LNCAP (cell line): ENCODE measurements at regions not wholly inside any gene's neighbourhood (a gene's known extent, or its start where the extent isn't known, plus 50 kb on each side); places are given as distances from the start of the nearest gene placed in this dataset.

ENCODE experiments used
- TF ChIP-seq, protein P1 (sequence below): fragments of 450-650 bp; IDR thresholded peaks from 2 replicates; pipeline ENCODE4 v1.5.1; 2017; ENCODE audit warnings: mild to moderate bottlenecking

DNA sequence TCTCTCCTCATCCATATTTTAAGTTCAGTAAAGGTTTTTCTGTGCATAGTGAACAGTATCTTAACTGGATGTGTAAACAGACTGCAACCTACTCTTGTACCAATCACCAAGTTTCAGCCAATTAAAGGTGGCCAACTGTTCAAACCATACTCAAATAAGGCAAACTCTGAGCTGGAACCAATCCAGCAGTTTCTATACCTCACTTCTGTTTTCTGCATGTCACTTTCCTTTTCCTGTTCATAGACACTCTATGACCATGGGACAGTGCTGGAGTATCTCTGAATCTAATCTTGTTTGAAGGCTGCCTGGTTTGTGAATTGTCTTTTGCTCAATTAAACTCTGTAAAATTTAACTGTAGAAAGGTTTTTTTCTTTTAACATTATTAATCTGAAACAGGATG lies 470.3 kb upstream of the SLITRK6 start:
- TF ChIP-seq, protein P1, sequence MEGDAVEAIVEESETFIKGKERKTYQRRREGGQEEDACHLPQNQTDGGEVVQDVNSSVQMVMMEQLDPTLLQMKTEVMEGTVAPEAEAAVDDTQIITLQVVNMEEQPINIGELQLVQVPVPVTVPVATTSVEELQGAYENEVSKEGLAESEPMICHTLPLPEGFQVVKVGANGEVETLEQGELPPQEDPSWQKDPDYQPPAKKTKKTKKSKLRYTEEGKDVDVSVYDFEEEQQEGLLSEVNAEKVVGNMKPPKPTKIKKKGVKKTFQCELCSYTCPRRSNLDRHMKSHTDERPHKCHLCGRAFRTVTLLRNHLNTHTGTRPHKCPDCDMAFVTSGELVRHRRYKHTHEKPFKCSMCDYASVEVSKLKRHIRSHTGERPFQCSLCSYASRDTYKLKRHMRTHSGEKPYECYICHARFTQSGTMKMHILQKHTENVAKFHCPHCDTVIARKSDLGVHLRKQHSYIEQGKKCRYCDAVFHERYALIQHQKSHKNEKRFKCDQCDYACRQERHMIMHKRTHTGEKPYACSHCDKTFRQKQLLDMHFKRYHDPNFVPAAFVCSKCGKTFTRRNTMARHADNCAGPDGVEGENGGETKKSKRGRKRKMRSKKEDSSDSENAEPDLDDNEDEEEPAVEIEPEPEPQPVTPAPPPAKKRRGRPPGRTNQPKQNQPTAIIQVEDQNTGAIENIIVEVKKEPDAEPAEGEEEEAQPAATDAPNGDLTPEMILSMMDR, result no peak

GRCh38 chr13:86282442-86282841 lies 483.2 kb upstream of the SLITRK6 start:
- TF ChIP-seq, protein P1, result no peak

DNA sequence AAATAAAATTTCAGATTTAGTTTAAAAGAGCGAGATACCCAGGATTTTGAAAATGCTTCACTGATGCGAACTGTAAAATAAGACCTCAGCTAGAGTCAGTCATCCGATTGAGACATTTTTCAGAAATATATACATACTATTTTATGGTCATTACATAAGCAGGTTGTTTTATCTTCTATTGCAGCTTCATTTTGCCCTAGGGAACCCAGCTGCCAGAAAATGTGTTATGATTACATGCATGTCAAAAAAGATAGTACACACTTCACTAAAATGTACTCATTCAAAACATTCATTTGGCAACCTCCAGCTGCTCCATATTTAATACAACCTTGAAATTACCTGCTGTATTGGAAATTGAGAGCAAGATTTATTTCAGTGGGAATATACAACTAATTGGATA lies 483.8 kb upstream of the SLITRK6 start:
- TF ChIP-seq, protein P1, result no peak

GRCh38 chr13:86298725-86299124 lies 499.5 kb upstream of the SLITRK6 start:
- TF ChIP-seq, protein P1, result no peak

DNA sequence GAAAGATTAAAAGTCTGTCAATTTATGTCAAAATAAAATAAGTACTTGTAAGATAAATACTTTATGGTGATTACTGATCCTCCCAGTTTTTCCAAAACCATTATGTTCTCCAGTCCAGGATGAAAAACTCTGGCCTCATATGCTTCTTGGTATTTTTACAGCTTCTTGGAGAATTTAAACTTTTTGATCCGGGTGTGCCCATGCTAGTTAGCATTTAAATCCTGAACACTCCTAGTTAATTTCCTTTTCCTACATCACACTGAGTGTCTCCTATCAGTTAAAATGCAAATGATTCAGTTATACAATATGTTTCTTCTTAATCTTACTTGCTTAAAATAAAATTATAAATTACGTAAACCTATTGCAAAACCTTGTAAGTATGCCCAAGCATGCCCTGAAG lies 499.9 kb upstream of the SLITRK6 start:
- TF ChIP-seq, protein P1, result no peak

DNA sequence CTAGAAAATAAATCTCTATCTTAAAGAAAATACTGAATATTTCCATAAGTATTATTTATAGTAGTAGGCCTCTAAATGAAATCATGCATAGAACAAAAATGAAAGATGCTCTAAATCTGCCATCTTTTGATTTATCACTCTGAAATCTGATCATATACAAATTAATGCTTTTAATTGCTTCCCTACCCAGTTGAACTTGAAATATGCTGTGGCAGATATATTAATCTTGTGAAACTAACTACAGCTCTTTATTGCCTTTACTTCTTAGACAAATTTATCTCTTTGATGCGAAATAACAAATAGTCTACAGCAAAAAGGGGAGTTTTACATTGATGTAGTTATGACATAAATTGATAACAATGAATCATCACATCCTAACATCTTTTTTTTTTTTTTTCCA lies 510.7 kb upstream of the SLITRK6 start:
- TF ChIP-seq, protein P1, result no peak

GRCh38 chr13:86313421-86313820 lies 514.2 kb upstream of the SLITRK6 start:
- TF ChIP-seq, protein P1, result no peak

DNA sequence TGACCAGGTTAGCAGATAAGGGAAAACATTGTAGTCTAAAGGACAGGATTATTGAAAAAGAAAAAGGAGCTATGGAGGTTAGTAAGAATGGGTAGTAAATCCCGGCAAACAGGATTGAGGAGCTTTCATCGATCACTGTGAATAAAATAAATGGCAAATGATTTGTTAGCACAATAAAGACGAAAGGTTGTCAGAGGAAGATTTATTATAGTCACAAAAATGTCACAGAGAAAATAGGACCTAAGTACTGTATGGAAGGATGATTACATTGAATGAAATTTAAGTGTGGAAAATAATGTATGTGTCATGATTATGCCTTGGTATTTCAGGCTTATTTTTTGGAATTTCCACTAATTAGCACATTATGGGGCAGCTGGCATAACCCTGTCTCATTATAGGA lies 519.2 kb upstream of the SLITRK6 start:
- TF ChIP-seq, protein P1, result no peak
